Anterior cingulate cortex (tissue), 58 donors: ENCODE measurements at regions not wholly inside any gene's neighbourhood (a gene's known extent, or its start where the extent isn't known, plus 50 kb on each side); places are given as distances from the start of the nearest gene placed in this dataset.
A peak's percentile ranks its signal among the peaks of the same experiment; 100 is the strongest.
"Not testable (repeated sequence)": the region's sequence is repeated elsewhere in the genome, so short reads cannot be mapped to it uniquely, and the experiment has no call there.

Experiments
- DNase-seq, 58 donors: peaks; one replicate each; lab custom pipeline; 2025; lab: John Stamatoyannopoulos, UW

GRCh38 chr12:74671421-74671820 is 133.8 kb downstream of the ATXN7L3B start:
- no peak for DNase-seq

- not testable (repeated sequence) for DNase-seq
These were observed 139.3 kb downstream of the ATXN7L3B start for GRCh38 chr12:74676955-74677354.

- no peak for DNase-seq
These were observed 147.8 kb downstream of the ATXN7L3B start for GRCh38 chr12:74685385-74685784.

GRCh38 chr12:74689071-74689655 is 151.5 kb downstream of the ATXN7L3B start:
- peak in 1 of 58 donors; percentile 11 for DNase-seq

GRCh38 chr12:74689929-74690328 is 152.3 kb downstream of the ATXN7L3B start:
- DNase-seq, result no peak

GRCh38 chr12:74719447-74719846 is 181.8 kb downstream of the ATXN7L3B start:
- no peak for DNase-seq

- DNase-seq, result no peak
These were observed 185.1 kb downstream of the ATXN7L3B start for GRCh38 chr12:74722709-74723108.

GRCh38 chr12:74725154-74725553 is 187.5 kb downstream of the ATXN7L3B start:
- DNase-seq, result no peak

GRCh38 chr12:74728006-74728405 is 190.4 kb downstream of the ATXN7L3B start:
- no peak for DNase-seq

- DNase-seq, result no peak
These were observed 194.6 kb downstream of the ATXN7L3B start for GRCh38 chr12:74732164-74732784.

- DNase-seq, result no peak
These were observed 195.2 kb downstream of the ATXN7L3B start for GRCh38 chr12:74732826-74733225.

GRCh38 chr12:74741112-74741511 is 203.5 kb downstream of the ATXN7L3B start:
- no peak for DNase-seq

- DNase-seq, result peak in 2 of 58 donors; percentile 3 to 5
These were observed 209.7 kb downstream of the ATXN7L3B start for GRCh38 chr12:74747305-74747704.

GRCh38 chr12:74751441-74751840 is 213.8 kb downstream of the ATXN7L3B start:
- DNase-seq, result no peak

GRCh38 chr12:74752215-74752614 is 214.6 kb downstream of the ATXN7L3B start:
- no peak for DNase-seq

GRCh38 chr12:74770552-74770951 is 232.9 kb downstream of the ATXN7L3B start:
- DNase-seq, result no peak

- no peak for DNase-seq
These were observed 237.6 kb downstream of the ATXN7L3B start for GRCh38 chr12:74775276-74775675.

- no peak for DNase-seq
These were observed 238.7 kb downstream of the ATXN7L3B start for GRCh38 chr12:74776378-74776777.

GRCh38 chr12:74780182-74780849 is 242.7 kb downstream of the ATXN7L3B start:
- no peak for DNase-seq

- not testable (repeated sequence) for DNase-seq
These were observed 243.2 kb downstream of the ATXN7L3B start for GRCh38 chr12:74780850-74781241.

GRCh38 chr12:74781991-74782485 is 244.4 kb downstream of the ATXN7L3B start:
- DNase-seq, result no peak

- DNase-seq, result no peak
These were observed 253.3 kb downstream of the ATXN7L3B start for GRCh38 chr12:74790931-74791330.
